ENCODE measurements at regions not wholly inside any gene's neighbourhood (a gene's known extent, or its start where the extent isn't known, plus 50 kb on each side); places are given as distances from the start of the nearest gene placed in this dataset.

DNA sequence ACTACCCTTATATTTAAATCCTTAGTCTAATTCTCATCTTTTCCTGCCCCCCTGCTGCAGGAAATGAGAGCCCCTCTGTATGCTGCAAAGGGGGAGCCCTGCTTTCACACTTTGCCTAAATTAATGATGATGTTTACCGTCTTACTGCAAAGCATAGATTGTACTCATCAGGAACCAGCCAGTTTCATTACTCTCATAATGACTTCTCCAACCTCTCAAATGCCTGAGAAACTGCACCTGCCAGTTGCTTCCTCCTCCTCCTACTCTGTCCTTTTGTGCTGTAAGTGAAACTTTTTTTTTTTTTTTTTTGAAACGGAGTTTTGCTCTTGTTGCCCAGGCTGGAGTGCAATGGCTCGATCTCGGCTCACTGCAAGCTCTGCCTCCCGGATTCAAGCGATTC, 101.7 kb downstream of the ADSS2 start:
- in situ Hi-C loops (cut with HindIII; ENCODE audit: low pct_unique_long_range_greater_than_20kb, low sequenced_read_pairs): no loop called here
- DNase-seq (ENCODE audit: low read depth in 1 of 2, low spot score in 1 of 2): no peak

DNA sequence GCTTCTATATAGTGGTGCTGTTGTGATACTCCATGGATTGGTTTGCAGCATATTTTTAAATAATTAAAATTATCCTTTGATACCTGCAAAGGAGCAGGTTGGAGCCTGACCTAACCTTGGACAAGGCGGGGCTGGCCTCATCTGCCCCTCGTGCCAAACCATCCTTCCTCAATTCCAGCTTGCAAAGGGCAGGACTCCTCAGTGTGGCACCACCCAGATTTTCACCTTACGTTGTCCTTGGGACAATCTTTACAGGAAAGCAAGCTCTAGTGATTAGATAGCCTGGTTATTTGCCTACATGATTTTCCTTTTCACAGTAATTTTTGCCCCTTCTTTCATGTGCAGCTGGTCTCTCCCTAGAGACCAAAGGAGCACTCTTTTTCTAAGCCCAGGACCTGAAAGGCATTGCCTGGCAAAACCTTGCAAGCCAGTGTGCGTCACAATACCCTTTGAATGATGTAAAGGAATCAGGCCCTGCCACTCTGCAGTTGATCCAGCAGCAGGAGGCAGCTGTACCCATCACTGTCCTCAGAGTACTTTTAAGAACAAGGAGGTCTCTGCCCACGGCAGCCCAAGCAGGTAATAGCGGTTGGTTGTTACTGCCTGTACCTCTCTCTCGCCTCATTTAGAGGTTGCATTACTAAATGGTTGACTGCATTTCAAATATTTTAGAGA, 99.4 kb downstream of the ADSS2 start:
- DNase-seq (ENCODE audit: low read depth in 1 of 2, low spot score in 1 of 2): no peak
- in situ Hi-C loops (cut with HindIII; ENCODE audit: low pct_unique_long_range_greater_than_20kb, low sequenced_read_pairs): no loop called here
- no peak for TF ChIP-seq JUND (IDR thresholded peaks at IDR 0.05; ENCODE audit: low read depth)

More for the DNA sequence above, 101.7 kb downstream of the ADSS2 start:
- TF ChIP-seq JUND (IDR thresholded peaks at IDR 0.05; ENCODE audit: low read depth): no peak

DNA sequence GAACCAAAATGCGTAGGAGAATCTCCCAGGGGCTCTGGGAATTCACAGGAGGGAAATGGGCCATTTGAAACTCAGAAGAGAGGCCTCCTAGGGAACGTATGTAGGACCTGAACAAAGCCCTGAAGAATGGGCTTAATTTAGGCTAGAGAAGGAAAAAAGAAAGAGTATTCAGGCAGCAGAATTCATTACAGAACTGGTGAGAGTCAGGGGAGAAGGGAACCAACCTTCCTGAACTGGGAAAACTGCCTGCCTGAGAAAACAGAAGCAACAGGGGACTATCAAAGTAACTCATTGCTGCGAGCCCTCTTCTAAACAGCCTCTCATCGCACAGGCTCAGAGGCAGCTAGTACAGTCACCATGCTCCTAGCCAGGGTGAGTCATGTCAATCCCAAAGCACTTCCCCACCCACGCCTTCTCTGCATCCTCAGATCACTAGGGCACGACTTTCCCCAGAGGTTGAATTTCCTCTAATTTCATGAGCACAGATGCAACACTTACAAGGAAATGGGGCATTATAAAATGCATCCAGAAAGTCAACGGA, 98.1 kb downstream of the ADSS2 start:
- no peak for DNase-seq (ENCODE audit: low read depth in 1 of 2, low spot score in 1 of 2)
- in situ Hi-C loops (cut with HindIII; ENCODE audit: low pct_unique_long_range_greater_than_20kb, low sequenced_read_pairs): no loop called here
- TF ChIP-seq JUND (IDR thresholded peaks at IDR 0.05; ENCODE audit: low read depth): no peak

DNA sequence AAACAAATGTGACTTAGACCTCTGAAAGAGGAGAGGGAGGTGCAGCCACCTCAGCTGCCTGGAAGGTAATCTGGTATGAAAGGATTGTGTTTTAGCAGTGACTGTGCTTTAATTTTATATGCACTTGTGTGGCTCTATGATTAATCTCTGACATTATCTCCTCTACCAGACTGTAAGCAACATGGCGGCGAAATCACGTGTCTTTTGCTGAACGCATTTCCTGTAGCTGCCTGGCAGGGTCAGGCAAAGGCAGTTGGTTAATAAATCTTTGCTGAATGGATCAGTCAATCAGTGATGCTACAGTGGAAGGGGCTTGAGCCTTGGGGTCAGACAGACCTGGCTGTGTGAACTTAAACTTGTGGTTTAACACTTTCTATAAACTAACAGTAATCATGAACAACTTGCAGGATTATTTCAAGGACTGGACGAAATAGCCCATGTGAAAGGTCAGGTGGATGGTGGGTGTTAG, 96.9 kb downstream of the ADSS2 start:
- in situ Hi-C loops (cut with HindIII; ENCODE audit: low pct_unique_long_range_greater_than_20kb, low sequenced_read_pairs): no loop called here
- no peak for DNase-seq (ENCODE audit: low read depth in 1 of 2, low spot score in 1 of 2)
- no peak for TF ChIP-seq JUND (IDR thresholded peaks at IDR 0.05; ENCODE audit: low read depth)

DNA sequence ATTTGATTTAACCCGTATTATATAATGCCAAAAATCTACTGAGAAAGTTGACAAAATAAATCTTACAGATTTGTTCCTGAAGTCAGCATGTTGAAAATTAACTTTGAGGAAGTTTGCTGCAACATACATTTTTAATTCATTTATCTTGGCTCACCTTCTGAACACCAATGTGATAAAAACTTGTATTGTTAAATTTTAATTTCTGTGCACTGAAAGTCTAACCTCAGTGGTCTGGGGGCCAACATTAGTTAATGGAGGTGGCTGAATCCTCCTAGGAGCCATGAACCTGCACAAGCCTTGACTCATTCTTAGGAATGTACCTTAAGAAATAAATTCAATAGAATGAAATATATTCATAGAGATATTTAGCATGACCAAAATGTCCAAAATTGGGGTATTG, 95.3 kb downstream of the ADSS2 start:
- in situ Hi-C loops (cut with HindIII; ENCODE audit: low pct_unique_long_range_greater_than_20kb, low sequenced_read_pairs): no loop called here
- no peak for DNase-seq (ENCODE audit: low read depth in 1 of 2, low spot score in 1 of 2)
- no peak for TF ChIP-seq JUND (IDR thresholded peaks at IDR 0.05; ENCODE audit: low read depth)

Measured in T47D (cell line).